GM12864 (cell line): ENCODE measurements at regions not wholly inside any gene's neighbourhood (a gene's known extent, or its start where the extent isn't known, plus 50 kb on each side); places are given as distances from the start of the nearest gene placed in this dataset.
"Not testable (repeated sequence)": the region's sequence is repeated elsewhere in the genome, so short reads cannot be mapped to it uniquely, and the experiment has no call there.

Experiments
- DNase-seq: peaks from one replicate; pipeline ENCODE4 v3.0.0-alpha.2; 2011; ENCODE audit warnings: low read depth
- H3K4me3 ChIP-seq: 2 replicates; pipeline ENCODE4 v1.5.1; 2011; ENCODE audit warnings: mild to moderate bottlenecking, low read depth, low read length, control low read depth
- TF ChIP-seq, protein P1 (sequence below): IDR thresholded peaks from 2 replicates; pipeline ENCODE4 v1.5.1; 2011; ENCODE audit warnings: low read depth, mild to moderate bottlenecking, moderate library complexity, low read length, control low read depth, inconsistent platforms; ENCODE audit errors: missing control alignments

- TF ChIP-seq, protein P1, sequence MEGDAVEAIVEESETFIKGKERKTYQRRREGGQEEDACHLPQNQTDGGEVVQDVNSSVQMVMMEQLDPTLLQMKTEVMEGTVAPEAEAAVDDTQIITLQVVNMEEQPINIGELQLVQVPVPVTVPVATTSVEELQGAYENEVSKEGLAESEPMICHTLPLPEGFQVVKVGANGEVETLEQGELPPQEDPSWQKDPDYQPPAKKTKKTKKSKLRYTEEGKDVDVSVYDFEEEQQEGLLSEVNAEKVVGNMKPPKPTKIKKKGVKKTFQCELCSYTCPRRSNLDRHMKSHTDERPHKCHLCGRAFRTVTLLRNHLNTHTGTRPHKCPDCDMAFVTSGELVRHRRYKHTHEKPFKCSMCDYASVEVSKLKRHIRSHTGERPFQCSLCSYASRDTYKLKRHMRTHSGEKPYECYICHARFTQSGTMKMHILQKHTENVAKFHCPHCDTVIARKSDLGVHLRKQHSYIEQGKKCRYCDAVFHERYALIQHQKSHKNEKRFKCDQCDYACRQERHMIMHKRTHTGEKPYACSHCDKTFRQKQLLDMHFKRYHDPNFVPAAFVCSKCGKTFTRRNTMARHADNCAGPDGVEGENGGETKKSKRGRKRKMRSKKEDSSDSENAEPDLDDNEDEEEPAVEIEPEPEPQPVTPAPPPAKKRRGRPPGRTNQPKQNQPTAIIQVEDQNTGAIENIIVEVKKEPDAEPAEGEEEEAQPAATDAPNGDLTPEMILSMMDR, result no peak
- DNase-seq, result no peak
- no peak overlapping the region for H3K4me3 ChIP-seq
These were observed 225.4 kb upstream of the SOX2 start for GRCh38 chr3:181486141-181486885.

DNA sequence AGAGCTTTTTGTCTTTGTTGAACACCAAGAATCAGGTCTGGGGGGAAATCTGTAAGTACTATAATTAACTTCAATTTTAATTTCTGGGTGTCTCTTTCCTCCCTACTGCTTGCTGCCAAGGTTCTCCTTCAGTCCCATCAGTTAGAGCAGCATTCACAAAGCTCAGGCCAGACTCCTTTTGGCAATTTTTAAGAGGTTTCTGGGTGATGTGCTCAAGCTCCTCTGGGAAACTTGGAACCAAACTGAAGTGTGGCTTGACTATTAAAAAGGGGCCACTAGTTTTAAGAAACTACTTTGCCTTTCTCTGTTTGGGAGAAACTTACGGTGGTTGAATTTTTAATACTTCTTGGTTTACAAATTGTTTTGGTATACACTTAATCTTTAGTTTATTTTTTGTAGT lies 227.7 kb upstream of the SOX2 start:
- no peak overlapping the region for H3K4me3 ChIP-seq
- TF ChIP-seq, protein P1, result no peak
- DNase-seq, result no peak

DNA sequence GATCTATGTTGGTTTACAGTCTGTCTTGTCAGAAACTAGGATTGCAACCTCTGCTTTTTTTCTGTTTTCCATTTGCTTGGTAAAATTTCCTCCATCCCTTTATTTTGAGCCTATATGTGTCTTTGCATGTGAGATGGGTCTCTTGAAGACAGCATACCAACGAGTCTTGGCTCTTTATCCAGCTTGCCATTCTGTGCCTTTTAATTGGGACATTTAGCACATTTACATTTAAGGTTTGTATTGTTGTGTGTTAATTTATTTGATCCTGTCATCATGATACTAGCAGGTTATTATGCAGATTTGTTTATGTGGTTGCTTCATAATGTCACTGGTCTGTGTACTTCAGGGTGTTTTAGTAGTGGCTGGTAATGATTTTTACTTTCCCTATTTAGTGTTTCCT lies 236.6 kb upstream of the SOX2 start:
- DNase-seq, H3K4me3 ChIP-seq: not testable (repeated sequence)

GRCh38 chr3:181470349-181470748 lies 241.4 kb upstream of the SOX2 start:
- DNase-seq, result no peak
- TF ChIP-seq, protein P1, result no peak
- H3K4me3 ChIP-seq, result no peak overlapping the region

- no peak for DNase-seq
- TF ChIP-seq, protein P1, result no peak
- no peak overlapping the region for H3K4me3 ChIP-seq
These were observed 247.6 kb upstream of the SOX2 start for GRCh38 chr3:181464033-181464694.

DNA sequence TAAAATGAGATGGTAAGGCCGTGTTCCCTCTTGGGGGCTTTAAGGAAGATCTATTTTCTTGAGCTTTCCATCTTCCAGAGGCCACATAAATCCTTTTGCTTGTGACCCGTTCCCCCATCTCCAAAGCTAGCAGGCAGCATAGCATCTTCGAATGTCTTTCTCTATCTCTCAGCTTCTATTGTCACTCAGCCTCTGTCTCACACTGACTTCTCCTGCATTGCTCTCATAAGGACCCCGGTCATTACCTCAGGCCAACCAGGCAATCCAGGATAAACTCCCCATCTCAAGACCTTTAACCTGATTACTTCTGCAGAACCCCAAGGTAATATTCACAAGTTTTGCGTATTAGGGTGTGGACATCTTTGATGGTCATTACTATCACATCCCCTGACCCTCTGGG lies 250.3 kb upstream of the SOX2 start:
- TF ChIP-seq, protein P1, result no peak
- no peak for DNase-seq

GRCh38 chr3:181459516-181459915 lies 252.2 kb upstream of the SOX2 start:
- no peak for DNase-seq
- no peak overlapping the region for H3K4me3 ChIP-seq
- TF ChIP-seq, protein P1, result no peak

More for the DNA sequence above, 250.3 kb upstream of the SOX2 start:
- no peak overlapping the region for H3K4me3 ChIP-seq
